Left lobe of liver (tissue), 2 donors: ENCODE measurements at regions not wholly inside any gene's neighbourhood (a gene's known extent, or its start where the extent isn't known, plus 50 kb on each side); places are given as distances from the start of the nearest gene placed in this dataset.

Source experiments
- ATAC-seq: fragments of 200-7000 bp; cut with Tn5 transposase; one replicate; pipeline ENCODE4 v1.9.1; 2020; ENCODE audit warnings: mild to moderate bottlenecking, moderate library complexity
- DNase-seq: peaks from one replicate; pipeline ENCODE4 v3.0.0-alpha.2; 2020; ENCODE audit warnings: low spot score
- donor health status: DM: no; HTN: no; CAD: no; lungs with moderate emphysema.
- donor health status: DM: no; HTN: yes; CAD: no.

DNA sequence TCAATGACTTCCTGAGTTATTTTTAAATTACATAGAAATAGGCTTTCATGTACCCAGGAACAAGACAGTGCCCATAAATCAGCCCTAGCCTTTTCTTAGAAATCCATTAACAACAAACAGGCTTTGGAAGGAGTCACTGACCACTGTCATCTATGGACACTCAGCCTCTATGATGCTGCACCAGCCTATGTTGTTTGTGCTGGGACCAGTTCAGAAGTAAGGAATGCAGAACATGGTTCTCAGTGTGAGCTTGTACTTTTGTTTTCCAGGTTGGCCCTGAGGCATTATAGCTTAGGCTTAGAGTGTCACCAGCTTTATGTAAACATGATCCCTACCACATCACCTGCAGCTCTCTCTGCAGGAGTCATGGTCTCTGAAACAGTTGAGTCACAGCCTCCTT lies 335.7 kb upstream of the CDH7 start:
- ATAC-seq: no peak
- no peak for DNase-seq

DNA sequence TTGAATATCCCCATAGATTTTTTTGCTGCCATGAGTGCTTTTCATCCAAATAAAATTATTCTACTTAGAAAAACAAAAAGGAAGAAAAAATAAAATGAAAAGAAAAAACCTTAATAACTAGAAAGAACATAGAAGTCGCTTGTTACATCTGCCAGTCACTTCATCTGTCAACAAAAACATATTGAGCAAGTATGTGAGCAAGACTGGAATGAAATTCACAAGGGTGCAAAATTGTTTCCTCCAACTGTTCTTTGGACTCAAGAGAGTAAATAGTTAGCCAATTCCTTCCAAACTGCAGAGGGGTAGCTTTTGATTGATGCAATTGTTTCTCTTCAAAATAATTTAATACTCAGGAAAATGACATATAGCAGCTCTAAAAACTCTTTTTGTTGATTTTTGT lies 336.3 kb upstream of the CDH7 start:
- DNase-seq: no peak

DNA sequence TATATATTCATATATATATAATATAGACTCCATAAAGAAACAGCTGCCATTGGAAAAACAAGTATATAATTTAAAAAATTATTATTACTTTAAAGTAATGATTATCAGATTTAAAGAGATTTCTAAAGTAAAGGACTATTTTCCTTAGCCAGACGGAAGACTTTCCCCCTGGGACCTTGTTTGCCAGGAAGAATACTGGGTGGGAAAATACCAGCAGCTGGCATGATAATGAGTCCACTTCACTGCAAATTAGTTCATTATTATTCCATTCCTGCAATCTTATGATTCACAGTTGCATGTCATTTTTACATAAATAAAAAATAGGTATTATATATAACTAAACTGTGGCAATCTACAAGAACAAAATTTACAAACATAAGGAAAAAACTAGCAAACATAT lies 339.8 kb upstream of the CDH7 start:
- ATAC-seq (no peak), DNase-seq (no peak)

More for the DNA sequence above, 336.3 kb upstream of the CDH7 start:
- no peak for ATAC-seq

DNA sequence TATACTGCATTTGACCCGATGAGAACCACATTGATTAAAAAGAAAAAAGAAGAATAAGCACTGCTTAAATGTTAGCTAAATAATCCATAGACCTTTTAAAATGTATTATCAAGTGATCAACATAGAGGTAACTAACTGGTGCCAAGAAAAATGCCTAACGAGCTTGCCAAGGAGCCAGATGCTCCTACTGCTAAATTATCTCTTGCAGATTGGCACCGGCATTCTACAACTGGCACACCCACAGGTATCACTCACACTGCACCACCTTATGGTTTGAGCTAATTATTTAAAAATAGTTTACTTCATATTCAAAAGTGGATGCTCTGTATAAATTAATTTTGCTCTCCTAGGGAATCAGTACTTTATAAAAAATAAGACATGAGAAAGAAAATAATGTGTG lies 341.6 kb upstream of the CDH7 start:
- ATAC-seq (no peak), DNase-seq (no peak)

DNA sequence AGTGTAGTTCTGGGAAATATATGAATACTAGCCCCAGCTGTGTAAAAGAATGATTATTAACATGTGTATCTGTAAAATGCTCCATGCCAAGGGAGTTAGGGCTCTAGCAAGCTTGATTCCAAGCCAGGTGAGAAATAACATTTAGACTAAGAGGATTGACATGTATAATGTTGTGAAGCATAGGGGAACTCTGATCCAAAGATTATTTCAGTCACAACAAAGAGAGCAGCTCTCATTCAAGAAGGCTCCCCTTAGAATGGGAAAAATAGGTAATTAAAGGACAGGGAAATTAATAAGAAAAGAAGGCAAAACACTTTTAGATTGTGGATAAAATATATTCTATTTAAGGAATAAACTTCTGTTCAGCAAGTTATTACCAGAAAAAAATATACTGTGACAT lies 347.3 kb upstream of the CDH7 start:
- ATAC-seq: no peak
- DNase-seq: no peak

DNA sequence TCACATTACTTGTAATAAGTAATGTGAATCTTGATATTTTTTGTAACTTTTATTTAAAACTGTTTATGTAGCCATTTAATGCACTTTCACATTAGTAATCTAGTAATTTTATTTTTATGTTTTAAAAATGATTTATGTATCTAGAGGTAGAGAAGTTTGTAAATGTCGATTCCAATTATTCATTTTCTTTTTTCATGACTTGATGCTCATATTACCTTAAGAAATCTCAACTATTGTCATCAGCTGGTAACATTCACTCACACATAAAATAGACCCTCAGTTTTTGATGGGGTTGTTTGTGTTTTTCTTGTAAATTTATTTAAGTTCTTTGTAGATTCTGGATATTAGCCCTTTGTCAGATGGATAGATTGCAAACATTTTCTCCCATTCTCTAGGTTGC lies 351.7 kb upstream of the CDH7 start:
- DNase-seq (no peak), ATAC-seq (no peak)

DNA sequence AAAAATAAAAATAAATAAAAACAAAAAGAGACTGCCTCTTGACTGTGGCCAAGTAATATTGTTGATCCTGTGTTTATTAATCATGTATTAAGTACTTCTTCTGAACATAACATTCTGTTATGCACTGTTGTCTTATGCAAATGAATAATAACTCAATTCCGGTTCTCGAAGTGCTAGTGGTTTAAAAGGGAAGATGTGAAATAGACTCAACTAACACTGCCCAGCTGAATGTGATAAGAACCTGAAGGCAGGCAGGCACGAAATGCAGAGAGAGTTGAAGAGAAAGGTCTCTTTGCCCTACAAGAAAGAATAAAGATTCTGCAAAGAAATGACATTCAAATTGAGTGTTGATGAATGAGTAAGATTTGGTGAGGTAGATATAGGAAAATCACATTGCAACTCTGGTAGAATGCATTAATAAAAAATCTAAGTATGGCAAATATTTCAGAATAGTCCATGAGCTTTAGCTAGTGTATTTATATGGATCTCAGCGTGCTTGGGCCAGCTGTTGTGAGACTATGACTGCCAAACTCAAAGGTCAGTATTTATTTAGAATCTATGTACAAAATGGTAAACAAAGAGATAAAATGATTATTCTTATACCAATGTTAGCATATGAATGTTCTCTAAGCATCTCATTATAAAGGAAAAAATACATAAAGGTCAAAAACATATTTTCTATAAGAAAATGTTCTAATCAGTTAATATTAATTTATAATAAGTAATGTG lies 352.3 kb upstream of the CDH7 start:
- ATAC-seq (no peak), DNase-seq (no peak)

DNA sequence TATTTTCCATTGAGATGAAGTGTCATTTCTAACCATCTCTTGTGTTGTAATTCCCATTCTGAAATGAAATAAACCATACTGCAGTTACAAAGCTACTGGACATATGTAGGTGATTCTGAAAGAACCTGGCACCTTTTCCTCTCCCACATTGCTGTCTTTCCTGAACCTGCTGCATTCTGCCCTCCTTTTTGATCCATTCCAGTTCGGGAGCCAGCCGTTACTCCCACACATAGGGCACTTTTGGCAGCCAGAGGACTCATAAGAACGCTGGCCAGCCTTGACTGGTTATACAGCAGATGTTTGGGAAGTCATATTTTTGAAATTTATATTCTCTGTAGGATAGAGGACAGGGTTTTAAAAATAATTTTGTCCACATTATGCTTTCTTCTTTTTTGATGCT lies 369.8 kb upstream of the CDH7 start:
- DNase-seq: no peak
- no peak for ATAC-seq

DNA sequence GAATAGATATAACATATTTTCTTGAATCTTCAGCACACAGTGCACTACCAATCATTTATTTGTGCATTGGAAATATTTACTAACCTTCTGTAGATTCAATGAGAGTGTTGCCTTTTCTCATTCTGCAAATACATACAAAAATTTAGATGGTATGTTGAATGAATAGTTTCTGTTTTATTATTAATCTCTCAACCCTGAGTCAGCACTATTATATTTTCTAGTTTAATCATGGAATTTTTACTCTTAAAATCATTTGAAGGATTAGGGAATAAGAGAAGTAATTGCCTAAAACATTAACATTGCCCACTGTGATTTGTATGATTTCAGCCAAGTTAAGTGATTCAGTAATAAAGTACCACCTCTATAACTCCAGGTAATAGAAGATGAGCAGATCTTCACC lies 370.2 kb upstream of the CDH7 start:
- no peak for ATAC-seq
- DNase-seq: no peak

DNA sequence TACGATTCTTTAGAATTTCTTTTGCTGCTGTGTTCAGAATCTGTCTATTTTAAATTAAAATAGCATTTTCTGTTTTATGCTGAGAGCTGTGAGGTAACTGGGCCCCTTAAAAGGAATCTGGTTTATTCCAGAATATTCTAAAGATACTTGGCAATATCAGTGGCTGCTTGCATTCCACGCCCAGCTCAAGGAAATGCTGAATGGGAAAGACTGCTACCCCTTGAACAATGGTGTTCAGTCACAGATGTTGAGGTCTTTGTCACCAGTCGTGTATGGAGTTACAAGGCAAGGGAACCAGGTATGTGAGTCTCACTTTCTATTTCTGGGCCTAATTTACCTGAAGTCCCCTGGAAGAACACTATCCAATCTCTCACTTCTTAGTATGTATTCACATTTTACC lies 377.9 kb upstream of the CDH7 start:
- DNase-seq: no peak
- ATAC-seq: no peak

DNA sequence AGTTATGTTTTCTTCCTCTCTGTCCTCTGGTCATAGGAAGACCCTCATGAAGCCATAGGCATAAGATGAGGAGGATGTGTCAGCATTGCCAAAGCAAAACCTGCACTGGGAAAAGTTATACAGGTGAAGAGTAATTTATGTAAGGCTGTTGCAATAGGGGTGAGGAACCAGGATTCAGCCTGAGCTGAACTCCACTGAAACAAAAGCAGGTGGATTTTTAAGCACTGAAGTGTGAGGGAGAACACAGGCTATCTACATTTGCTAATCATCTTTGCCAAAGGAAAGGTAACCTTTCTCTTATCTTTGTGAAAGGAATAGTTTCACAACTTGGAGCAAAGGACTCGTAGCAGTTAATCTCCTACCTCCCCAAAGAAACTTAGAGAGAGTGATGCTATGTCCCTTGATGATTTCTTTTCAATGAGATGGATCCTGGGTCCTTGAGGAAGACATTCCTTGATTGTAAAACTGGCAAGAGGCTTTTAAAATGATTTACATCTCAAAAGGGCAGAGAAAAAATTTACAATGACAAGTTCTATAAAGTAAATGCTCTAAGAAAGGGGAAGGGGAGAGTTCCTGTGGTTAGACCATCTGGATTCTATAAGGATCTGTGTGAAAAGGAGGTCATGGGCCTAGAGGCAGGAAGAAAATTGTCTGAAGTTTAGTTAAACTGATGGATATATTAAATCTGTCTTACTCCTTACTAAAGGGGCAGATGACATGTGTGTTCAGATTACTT lies 385.4 kb upstream of the CDH7 start:
- DNase-seq (no peak), ATAC-seq (no peak)

DNA sequence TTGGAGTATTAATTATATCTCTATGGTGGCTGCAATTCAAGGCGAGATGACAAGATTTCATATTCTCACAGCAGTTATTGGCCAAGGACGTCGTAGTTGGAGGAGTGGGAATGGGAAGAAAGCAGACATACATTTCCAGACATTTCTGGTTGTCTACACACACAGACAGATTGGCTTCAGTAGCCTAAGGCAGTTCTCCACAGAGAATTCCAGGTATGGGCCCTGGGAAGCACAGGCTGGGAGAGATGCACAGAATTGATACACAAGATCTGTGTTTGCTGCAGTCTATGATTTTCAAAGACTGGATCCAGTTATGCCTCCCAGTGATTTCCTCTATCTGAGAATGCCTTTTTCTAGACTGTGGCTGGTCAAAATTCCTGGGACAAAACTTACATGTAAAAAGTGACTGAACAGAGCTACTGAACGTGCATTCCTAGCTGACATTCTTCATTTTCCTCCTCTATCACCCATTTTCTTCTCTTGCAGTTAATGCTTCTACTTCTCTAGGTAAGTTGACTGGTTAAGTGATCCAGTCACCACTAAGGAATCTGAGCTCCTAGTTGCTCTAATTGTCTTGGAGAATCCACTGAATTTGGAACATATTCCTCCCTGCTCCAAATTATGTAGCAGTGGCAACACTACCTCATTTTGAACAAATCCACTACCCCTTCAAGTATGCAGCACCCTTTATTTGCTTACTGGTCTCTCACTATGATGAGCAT lies 386.7 kb upstream of the CDH7 start:
- no peak for DNase-seq
- no peak for ATAC-seq

DNA sequence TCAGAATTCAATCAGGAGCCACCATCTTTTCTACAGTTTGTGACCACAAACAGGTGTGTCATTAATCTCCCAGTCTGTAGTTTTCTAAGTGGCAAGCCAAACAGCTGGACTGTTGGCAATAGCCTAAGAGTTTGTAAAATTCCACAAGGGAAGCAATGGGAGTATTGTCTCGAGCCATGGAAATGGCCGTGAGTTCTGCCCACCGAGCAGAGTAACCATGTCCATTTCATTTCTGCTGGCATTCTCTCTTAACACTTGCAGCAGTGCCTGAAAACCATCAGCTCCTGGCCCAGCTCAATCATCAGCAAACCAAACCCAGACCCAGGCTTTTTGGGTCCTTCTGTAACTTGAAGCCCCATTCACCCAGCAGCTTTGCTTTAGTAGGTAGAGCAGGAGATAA lies 387.8 kb upstream of the CDH7 start:
- ATAC-seq (no peak), DNase-seq (no peak)

DNA sequence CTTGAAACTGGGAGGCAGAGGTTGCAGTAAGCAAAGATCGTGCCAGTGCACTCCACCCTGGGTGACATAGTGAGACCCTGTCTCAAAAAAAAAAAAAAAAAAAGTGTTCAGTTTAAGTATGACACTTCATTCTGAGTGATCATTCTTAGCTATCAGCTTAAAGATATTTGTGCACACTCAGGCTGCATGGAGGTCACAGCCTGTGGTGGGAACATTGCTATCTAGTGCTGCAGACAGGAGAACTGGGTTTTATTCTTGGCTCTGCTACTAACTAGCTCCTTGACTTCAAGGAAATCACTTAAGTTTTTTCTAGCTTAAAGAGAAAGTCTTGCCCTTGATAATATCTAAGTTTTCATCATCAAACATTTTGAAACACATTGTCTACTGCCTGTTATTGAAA lies 391.3 kb upstream of the CDH7 start:
- ATAC-seq: no peak

DNA sequence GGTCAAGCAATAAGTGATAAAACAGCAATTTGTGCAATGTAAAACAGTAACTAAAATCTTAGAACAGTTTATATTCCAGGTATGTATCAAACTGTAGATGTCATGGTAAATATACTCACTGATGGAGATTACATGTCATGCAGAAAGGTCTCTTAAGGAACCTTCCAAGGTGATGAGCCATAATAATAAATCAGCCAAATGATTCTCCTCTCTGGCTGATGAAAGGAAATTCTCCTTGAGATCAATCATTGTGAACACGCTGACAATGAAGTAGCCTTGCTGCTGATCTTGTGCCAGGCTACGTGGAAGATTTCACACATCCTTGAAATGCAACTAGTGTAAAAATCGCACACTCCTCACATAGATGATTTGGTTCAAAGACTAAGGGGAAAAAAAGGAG lies 392.5 kb upstream of the CDH7 start:
- DNase-seq (no peak), ATAC-seq (no peak)

More for the DNA sequence above, 391.3 kb upstream of the CDH7 start:
- no peak for DNase-seq

DNA sequence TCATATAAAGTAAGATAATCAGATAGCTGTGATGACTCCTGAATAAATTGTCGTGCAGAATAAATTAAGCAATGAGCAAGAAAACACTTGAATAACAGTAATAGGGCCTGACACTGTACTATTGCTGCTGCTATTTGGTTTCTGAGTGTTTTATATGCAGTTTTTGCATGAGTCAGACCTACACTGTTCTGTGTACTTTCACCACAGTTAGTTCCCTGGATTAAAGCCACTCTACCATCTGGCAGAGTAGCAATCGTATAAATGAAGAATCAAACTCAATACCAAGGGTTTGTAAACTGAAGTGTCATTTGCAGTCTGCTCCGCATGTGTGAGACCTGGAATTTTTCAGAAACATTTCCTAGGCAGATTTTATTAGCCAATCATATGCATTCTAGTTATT lies 398.6 kb upstream of the CDH7 start:
- ATAC-seq: no peak

DNA sequence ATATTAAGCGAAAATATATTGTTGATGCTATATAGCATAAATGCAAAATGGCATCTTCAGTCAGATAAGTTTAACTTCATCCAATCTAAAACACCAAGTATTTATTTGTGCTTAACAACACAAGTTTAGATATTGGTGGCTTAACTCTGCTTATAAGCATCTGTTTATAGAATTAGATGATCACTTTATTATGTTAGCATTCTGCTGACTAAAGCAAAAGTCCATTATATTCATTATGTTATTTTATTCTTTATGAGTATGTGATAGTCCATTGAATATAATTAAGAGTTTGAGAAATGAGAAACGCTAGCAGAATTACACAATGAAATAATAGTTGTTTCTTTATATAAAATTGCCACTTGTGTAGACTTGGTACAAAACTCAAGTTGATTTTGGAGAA lies 401.2 kb upstream of the CDH7 start:
- ATAC-seq (no peak), DNase-seq (no peak)

More for the DNA sequence above, 398.6 kb upstream of the CDH7 start:
- DNase-seq: no peak

DNA sequence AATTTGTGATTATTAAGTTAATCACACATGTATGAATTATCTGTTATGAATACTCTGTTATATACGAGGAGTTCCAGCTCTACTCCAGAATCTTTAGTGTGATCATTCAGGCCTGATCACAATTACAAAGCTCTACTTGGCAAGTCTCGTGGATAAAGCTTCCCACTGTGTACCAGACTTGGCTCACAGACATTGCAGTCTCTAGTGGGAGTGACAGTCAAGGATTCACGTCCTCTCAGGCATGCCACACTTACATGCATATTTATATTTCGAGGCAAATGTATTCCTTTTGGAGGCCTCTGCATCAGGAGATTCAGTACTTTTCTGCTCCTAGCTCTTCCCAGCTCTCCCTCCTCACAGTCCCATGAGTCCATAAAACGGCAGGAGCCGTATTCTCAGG lies 403.4 kb upstream of the CDH7 start:
- no peak for ATAC-seq

DNA sequence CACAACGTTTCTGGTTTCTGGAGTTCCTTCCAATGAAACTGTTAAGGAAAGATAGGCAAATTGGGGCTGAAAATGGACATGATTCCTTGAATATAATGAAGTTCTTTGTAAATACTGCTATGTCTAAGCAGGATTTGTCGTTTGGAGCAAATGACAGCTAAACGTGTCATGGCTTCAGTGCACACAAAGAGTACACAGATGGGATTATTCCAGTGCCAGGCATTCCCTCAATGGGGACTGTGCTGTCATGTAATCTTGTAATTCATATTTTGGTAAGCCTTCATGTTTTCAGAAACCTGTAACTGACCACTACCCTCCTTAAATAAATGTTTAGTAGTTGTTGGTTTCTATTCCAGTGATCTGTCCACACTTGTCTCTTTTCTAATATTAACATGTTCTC lies 404.7 kb upstream of the CDH7 start:
- DNase-seq: no peak
- ATAC-seq: no peak

More for the DNA sequence above, 403.4 kb upstream of the CDH7 start:
- DNase-seq: no peak

DNA sequence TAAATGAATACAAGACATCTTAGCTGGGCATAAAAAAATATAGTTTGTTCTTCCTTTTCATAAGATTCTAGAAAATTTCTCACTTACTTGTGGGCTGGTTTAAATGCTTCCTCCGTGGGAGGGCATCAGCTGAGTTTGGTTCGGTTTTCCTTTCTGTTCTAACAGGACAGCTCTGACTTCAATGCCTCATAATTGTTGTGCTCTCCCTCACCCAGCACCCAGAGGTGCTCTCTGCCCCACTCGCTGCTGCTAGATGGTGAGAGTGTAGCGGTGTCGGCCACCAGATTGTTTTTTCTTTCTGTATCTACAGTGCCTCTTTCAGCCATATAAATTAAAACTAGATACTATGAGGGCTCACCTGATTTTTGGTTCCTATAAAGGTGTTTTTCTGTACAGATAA lies 407.2 kb upstream of the CDH7 start:
- DNase-seq (no peak), ATAC-seq (no peak)

DNA sequence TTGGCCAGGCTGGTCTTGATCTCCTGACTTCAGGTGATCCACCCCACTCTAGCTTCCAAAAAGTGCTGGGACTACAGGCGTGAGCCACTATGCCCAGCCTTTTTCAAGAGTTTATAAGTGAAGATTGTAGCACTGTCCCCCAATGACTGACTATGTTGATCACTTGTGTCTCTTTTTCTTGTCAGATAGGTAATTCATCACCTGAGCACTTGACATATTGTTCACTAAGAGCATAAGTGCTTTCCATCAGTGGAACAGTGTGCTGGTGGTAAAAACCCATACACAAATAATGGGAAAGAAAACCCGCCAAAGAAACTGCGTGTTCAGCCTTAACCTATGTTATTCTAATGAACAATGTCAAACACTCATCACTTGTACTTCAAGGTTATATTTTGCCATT lies 414.4 kb upstream of the CDH7 start:
- no peak for DNase-seq
- ATAC-seq: no peak

DNA sequence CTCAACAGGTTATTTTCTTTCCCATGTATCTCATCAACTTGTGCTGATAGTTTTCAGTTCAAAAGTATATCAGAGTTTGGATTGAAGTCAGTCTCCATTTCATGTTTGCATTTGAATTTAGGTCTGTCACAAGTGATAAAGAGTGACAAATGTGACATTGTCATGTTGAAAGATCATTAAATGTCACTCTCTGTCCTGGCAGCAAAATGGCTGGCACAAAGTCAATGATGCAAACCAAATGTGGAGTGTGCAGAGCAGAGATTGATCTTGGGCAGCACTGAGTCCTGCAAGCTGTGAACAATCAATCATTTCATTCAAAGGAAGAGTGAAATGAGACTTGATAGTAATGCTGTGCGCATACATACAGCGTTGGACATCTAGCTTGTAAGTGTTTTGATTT lies 421.8 kb upstream of the CDH7 start:
- no peak for DNase-seq
- ATAC-seq: no peak
